CD4-positive, alpha-beta T cell treated with Interferon alpha-2 for 1 hour (primary cell): ENCODE measurements at regions not wholly inside any gene's neighbourhood (a gene's known extent, or its start where the extent isn't known, plus 50 kb on each side); places are given as distances from the start of the nearest gene placed in this dataset.
"Not testable (repeated sequence)": the region's sequence is repeated elsewhere in the genome, so short reads cannot be mapped to it uniquely, and the experiment has no call there.

Source experiments
- DNase-seq, 2 donors: peaks; one replicate each; pipeline ENCODE4 v3.0.0-alpha.2; 2020 to 2022

GRCh38 chr2:87633287-87633963, 114.5 kb upstream of the PLGLB2 start:
- DNase-seq = not testable (repeated sequence)

DNA sequence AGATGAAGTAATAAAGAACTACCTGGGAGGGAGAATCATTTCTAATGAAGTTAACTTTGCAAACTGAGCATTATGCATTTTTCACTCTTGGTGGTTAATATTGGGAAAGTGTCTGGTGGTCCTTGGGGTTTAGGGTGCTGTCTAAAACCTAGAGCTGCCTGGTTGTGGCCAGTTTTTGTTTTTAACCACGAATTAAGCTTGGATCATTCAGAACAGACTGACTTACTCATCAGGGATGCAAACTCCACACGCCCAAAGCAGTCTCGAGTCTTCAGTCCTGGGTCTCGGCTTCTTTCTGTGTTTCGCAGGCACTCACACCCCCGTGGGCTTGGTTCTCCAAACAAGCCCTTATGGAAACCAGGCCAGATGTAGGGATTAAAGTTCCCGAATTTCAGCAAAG, 113.8 kb upstream of the PLGLB2 start:
- not testable (repeated sequence) for DNase-seq

- not testable (repeated sequence) for DNase-seq
Observed at GRCh38 chr2:87634971-87635650, 112.8 kb upstream of the PLGLB2 start.

GRCh38 chr2:87636246-87636645, 111.6 kb upstream of the PLGLB2 start:
- not testable (repeated sequence) for DNase-seq

DNA sequence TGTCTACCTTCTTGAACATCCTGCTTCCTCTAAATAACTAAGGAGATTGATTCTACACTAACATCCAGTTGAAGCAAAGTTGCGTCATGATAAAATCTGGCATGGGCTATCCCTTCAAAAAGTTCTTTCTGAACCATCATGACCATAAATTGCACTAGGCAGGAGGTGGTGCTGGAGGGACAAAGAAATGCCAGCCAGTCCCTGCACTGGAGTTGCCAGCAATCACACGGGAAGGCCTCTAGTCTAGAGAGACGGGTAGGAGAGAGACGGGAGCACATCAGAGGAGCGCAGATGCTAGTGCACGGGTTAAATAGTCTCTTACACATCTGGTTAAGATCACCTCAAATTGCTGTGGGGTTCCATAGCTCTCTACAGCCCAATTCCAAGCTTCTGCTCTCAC, 111.2 kb upstream of the PLGLB2 start:
- not testable (repeated sequence) for DNase-seq

DNA sequence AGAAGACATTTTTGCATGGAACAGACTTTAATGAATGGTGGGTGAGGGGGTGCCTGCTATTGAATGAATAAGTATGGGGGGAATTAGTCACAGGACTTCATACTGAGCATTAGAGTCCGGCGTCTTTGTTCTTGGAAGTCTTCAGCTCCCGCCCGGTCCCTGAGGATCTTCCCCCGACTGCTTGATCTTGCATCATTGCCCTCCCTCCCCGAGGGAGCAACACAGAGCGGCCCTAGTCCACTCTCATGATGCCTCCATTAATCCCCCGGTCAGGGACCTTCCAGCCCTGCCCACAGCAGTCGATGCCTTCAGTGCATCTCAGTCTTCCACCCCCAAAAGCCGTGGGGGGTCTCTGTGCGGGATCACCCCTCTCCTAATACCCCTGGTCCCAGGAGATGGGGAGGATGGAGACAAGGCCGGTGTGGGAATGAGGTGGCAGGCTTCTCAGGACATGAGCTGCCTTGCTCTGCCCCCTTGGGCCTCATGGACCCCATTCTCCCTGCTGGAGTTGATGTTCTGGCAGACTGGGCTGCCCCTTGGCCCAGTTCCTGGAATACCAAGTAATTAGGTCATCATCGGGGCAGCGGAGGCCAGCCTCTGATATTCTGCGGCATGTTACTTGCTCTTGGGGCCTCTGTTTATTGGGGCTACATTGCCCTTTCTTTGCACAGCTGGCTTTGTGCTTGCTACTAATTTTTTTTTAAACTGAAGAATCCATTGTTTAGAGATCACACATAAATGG, 110.5 kb upstream of the PLGLB2 start:
- not testable (repeated sequence) for DNase-seq

DNA sequence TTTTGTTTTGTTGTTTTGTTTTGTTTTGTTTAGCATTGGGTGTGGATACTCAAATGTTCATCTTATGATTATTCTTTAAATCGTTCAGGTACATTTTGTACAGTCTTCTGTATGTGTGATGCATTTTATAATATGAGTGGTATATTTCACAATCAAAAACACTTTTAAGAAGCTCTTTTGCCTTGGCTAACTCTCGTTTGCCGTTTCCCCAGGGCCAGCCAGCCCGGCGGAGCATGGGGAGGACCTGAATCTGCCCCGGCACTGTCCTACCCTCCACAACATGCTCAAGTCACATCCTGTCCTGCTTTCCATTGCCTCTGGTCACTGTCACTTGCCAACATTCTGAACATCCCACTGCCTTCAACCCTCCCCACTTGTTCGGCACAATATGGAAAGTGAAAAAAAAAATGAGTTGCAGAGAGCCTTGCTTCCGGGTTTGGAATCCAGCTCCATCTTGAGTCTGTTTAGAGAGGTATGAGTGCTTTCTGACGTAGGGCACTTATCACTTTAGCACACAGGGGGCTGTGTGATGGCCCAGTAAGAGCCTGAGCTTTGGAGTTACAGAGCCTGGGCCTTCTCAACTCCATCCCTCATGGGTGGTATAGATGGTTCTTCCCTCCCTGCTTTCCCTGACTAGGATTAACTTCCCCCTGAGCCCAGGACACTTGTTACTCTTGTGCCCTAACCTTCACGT, 109.6 kb upstream of the PLGLB2 start:
- not testable (repeated sequence) for DNase-seq

GRCh38 chr2:87638872-87639271, 109.0 kb upstream of the PLGLB2 start:
- not testable (repeated sequence) for DNase-seq

DNA sequence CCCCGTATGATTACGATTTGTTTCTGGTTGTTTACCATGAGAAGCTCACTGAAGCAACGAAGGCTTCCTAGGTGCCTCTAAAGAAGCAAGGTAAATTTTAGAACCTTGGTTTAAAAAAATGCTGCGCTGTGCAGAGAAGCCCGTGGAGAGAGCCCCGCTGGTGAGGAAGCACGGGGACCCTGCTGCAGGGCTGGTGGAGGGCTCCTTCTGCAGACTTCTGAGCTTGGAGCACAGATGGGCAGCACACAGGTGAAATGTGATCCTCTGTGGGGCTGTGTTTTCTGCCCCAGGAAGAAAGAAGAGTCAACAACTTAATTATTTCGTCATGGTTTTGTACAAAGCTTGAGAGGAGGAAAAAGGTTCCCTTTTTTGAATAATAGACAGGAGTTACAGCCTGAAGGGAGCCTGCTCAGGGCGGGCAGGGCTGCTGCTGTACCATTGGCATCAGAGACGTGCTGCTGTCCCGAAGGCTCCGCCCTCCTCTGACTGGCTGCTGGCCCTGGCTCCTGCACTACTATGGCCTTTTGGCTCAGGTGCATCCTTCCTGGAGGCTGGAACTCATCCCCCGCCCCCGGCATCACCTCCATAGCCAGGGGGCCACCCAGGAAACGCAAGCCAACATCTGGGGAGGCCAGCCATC, 108.0 kb upstream of the PLGLB2 start:
- DNase-seq = not testable (repeated sequence)

DNA sequence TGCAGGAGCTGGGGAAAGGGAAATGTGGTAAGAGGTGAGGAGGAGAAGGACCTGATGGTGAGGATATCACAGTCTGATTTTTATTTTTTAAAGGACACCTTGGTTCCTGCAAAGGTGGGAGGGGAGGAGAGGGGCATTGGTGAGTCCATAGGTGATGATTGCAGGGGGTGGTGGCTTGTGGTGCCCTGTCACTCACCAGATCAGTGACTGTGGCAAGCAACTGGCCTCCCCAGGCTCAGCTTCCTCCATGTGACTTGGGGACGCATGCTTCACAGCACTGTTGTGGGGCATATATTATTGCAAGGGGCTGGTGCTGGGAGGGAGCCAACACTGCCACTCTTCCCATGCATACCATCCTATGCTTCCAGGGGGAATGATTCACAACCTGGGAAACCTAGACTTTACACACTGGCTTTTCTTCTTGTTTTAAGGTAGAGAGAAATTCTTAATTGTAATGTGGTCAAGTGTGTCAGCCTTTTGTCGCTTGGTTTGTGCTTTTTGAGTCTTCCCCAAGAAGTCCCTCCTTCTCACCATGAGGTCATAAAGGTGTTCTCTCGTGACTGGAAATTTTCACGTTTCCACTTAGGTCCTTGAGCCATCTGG, 106.8 kb upstream of the PLGLB2 start:
- not testable (repeated sequence) for DNase-seq

DNA sequence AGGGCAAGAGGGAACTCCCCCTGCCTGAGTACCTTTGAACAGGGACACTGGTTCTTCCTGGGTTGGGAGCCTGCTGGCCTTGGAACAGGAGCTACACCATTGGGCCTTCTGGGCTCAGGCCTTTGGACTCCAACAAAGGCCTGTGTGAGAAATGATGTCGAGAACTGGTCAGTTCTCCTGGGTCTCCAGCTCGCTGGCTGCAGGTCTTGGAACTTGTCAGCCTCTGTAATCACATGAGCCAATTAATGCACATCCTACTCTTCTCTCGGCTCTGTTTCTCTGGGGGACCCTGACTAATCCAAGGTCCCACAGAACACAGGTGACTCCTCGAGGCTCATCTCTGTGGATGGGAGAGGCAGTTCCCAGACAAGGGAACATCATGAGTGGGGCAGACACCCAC, 104.7 kb upstream of the PLGLB2 start:
- DNase-seq = not testable (repeated sequence)

GRCh38 chr2:87647737-87648498, 100.0 kb upstream of the PLGLB2 start:
- DNase-seq = peak in 1 of 2 donors; percentile 8

DNA sequence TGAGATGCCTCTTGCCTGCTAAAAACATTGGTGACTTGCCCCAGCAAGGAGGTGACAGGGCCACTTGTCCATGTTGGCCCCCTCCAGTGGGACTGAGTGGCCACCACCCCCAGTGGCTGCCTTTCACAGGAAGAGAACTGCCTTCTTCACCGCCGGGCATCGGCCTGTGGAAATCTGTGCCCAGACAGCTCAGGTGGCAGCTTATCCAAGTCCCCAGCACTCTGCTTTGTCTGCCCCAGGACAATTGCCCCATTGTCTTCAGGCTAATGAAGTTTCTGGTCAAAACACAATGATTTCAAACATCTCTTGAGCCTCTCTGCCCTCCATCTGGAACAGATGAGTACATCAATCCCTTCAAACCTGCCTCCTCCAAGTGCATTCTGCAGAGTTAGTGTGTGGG, 99.1 kb upstream of the PLGLB2 start:
- DNase-seq = not testable (repeated sequence)

DNA sequence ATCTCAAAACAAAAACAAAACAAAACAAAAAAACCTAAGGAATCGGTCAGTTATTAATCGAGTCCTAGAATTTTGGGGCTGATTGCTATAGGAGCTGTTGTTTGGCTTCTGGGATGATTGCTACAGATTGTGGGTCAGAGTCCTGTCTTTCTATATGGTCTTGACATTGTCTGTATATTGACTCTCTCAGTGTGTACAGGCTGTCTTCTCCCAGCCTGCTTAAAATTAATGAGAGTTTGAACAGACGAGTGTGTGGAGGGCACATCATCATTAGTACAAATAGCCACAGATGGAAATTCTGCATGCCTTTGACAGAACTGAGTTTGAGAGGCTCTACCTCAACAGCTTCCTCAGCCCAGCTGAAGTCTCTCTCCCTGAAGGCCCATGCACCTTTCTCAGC, 98.0 kb upstream of the PLGLB2 start:
- DNase-seq = not testable (repeated sequence)

DNA sequence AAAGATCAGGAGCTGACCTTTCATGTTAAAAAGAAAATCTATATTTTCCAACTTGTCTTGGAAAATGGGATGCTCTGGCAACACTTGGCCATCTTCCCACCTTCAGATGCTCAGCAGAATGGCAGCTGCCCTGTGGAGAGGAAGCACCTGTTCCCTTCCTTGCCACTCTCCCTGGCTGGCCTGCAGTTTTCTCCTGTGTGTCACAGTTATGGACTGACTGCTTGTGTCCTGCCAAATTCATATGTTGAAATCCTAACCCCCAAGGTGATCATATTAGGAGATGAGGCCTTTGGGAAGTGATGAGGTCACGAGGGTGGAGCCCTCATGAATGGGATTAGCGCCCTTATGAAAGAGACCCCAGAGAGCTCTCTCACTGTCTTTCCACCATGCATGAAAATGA, 97.0 kb upstream of the PLGLB2 start:
- DNase-seq = not testable (repeated sequence)

- not testable (repeated sequence) for DNase-seq
Observed at GRCh38 chr2:87651589-87651988, 96.3 kb upstream of the PLGLB2 start.

- not testable (repeated sequence) for DNase-seq
Observed at GRCh38 chr2:87653373-87653772, 94.5 kb upstream of the PLGLB2 start.

GRCh38 chr2:87654136-87654814, 93.6 kb upstream of the PLGLB2 start:
- not testable (repeated sequence) for DNase-seq

GRCh38 chr2:87657915-87658314, 90.0 kb upstream of the PLGLB2 start:
- DNase-seq = not testable (repeated sequence)

DNA sequence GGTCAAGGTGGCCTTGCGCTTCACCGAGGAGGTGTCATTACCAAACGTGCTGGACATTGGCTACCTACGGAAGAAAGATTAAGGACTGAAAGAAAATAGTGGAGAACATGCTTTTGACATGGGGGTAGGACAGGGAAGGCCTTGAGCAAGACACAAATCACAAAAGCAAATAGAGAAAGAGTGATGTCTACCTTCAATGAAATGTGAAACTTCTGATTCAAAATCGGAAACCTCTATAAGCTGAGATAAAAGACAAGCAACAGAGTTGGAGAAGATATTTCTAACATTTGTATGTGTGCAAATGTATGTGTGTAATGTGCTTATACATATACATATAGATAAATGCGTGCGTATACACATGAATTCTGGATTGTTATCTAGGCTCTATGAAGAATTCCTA, 89.5 kb upstream of the PLGLB2 start:
- not testable (repeated sequence) for DNase-seq

DNA sequence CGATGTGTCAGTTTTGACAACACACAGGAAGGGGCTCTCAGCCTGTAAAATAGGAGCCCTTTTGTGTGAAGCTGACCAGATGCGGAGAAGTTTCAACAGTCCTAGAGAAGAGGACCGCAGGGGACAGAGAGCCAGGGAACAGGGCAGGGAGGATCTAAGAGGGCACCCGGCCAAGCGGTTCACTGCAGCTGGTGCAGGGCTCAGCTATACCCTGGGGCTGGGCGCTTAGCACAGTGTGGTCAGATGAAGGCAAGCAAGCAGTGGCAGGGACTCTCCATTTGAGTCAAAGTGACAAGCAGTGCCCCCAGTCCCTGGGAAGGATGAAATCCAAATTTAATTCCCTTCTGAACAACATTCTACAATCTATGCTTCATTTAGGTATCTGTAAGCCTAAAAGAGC, 88.9 kb upstream of the PLGLB2 start:
- not testable (repeated sequence) for DNase-seq
